Coronary artery (tissue), 2 donors: ENCODE measurements at regions not wholly inside any gene's neighbourhood (a gene's known extent, or its start where the extent isn't known, plus 50 kb on each side); places are given as distances from the start of the nearest gene placed in this dataset.
"Not testable (repeated sequence)": the region's sequence is repeated elsewhere in the genome, so short reads cannot be mapped to it uniquely, and the experiment has no call there.

Source experiments
- DNase-seq: peaks from one replicate; pipeline ENCODE4 v3.0.0-alpha.2; 2017; ENCODE audit warnings: low spot score
- H3K27ac ChIP-seq, 2 donors: fragments of 200-600 bp; sonication (generic); one replicate each; pipeline ENCODE4 v1.5.1; 2016 to 2019
- H3K4me3 ChIP-seq: fragments of 200-600 bp; sonication (generic); 2 replicates; pipeline ENCODE4 v1.5.1; 2016; ENCODE audit warnings: mild to moderate bottlenecking, moderate library complexity
- TF ChIP-seq, protein P1 (sequence below): fragments of 200-600 bp; sonication (generic); IDR thresholded peaks from one replicate; pipeline ENCODE4 v1.5.1; 2019; ENCODE audit warnings: antibody characterized with exemption

DNA sequence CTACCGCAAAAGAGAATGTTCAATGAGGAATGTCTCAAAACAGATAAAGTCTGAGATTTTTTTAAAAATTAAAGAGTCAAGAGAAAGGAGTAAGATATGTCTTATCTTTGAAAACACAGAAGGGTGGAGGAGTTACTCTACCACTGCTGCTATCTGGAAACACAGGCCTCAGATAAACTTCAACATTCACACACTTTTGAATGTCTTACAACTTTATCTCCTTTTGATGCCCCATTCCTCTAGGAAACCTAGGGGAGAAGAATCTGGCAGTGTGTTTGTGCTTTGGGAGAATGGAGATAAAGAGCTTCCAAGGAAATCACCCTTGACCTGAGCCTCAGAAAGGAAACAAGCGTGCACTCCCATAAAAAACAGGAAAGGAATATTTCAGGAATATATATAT lies 468.2 kb downstream of the PLOD2 start:
- DNase-seq: no peak
- TF ChIP-seq, protein P1, sequence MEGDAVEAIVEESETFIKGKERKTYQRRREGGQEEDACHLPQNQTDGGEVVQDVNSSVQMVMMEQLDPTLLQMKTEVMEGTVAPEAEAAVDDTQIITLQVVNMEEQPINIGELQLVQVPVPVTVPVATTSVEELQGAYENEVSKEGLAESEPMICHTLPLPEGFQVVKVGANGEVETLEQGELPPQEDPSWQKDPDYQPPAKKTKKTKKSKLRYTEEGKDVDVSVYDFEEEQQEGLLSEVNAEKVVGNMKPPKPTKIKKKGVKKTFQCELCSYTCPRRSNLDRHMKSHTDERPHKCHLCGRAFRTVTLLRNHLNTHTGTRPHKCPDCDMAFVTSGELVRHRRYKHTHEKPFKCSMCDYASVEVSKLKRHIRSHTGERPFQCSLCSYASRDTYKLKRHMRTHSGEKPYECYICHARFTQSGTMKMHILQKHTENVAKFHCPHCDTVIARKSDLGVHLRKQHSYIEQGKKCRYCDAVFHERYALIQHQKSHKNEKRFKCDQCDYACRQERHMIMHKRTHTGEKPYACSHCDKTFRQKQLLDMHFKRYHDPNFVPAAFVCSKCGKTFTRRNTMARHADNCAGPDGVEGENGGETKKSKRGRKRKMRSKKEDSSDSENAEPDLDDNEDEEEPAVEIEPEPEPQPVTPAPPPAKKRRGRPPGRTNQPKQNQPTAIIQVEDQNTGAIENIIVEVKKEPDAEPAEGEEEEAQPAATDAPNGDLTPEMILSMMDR: no peak
- Histone ChIP-seq H3K27ac (no peak overlapping the region), H3K4me3 (no peak overlapping the region)

DNA sequence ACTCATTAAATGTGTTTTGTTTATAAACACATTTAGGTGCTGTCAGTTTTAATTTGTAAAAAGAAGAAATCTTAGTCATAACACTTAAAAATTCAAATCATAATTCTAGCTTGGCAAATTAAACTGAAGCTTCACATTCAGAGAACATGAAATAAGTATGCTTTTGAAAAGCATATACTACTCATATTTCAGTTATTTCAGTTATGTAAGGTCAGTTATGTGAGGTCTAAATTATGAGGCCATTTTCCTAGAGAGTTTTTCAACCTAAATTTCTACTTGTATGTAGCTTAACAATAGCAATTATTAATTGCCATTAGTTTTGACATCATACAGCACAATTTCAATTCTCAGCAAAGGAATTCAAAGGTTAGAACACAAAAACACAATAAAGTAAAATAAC lies 465.0 kb downstream of the PLOD2 start:
- DNase-seq: no peak
- TF ChIP-seq, protein P1: no peak
- H3K27ac ChIP-seq: no peak overlapping the region
- no peak overlapping the region for H3K4me3 ChIP-seq

DNA sequence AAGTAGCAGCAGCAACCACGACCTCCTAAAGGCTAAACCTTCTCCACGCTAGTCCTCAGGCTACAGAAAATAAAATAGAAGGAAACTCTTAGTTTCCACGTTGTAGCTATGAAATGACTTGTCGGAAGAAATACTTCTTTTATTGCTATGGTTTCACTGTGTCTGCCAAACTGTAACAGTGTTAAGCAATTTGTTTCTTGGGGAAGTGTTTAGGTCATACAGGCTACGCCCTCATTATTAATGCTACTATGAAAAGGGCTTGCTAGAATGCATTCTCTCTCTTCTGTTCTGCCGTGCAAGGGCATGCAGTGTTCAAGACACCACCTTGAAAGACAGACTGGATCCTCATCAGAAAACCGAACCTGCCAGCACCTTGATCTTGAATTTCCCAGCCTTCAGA lies 462.7 kb downstream of the PLOD2 start:
- DNase-seq: no peak
- TF ChIP-seq, protein P1: no peak
- H3K27ac ChIP-seq: no peak overlapping the region
- H3K4me3 ChIP-seq: no peak overlapping the region

DNA sequence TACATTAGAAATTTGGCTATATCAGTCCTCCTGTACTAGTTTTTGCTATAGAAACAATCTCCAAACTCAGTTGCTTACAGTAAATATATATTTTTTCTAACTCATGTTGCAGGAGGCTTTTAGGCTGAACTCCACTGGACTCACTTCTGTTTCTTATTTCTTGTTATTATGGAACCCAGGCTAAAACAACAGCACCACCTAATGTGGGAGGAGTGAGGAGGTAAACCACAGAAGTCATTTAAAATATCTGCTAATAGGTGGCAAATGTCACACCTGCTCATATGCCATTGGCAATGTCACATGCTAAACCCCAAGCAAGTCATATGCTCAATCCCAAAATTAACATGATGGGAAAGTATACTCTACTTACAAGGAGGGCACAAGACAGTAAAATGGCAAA lies 462.2 kb downstream of the PLOD2 start:
- no peak for DNase-seq
- TF ChIP-seq, protein P1: no peak
- Histone ChIP-seq H3K27ac (no peak overlapping the region), H3K4me3 (no peak overlapping the region)

DNA sequence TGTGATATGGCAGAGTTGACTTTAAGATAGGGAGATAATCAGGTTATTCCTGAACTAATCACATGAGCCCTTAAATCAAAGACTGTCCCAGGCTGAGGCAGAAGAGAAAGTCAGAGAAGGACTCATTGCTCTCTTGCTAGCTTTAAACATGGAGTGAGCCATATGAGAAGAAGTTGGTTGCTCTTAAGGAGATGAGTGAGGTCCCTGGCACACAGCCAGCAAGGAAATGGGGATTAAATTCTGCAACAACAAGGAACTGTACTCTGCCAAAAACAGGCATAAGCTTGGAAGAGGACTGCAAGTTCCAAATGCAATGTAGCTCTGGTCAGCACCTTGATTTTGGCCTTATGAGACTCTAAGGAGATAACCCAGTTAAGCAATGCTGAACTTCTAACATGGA lies 457.0 kb downstream of the PLOD2 start:
- TF ChIP-seq, protein P1: no peak
- DNase-seq: no peak
- no peak overlapping the region for H3K4me3 ChIP-seq

DNA sequence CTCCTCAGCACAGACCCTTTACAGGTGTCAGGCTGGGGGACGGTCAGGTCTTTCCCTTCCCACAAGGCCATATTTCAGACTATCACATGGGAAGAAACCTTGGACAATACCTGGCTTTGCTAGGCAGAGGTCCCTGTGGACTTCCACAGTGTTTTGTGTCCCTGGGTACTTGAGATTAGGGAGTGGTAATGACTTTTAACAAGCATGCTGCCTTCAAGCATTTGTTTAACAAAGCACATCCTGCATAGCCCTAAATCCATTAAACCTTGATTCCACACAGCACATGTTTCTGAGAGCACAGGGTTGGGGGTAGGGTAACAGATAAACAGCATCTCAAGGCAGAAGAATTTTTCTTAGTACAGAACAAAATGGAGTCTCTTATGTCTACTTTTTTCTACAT lies 451.2 kb downstream of the PLOD2 start:
- H3K27ac ChIP-seq, H3K4me3 ChIP-seq, DNase-seq: not testable (repeated sequence)

More for the DNA sequence above, 457.0 kb downstream of the PLOD2 start:
- H3K27ac ChIP-seq: no peak overlapping the region

DNA sequence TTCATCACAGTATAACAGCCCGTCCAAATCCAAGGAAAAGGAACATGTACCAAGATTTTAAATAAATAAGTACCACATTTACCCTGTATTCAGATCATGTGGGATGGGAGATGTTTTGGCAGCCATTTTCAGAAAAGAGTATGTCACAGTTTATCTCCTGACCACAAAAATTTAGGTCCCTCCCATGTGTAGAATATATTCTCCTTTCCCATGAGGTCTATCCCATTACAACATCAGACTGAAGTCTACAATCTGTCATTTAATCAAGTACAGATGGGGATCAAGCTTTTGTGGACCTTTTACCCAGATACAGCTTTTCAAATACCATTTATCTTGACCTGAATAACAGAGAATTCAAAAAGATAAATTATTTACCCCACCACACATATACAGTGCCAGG lies 444.5 kb downstream of the PLOD2 start:
- Histone ChIP-seq H3K4me3 (no peak overlapping the region), H3K27ac (no peak overlapping the region)
- no peak for DNase-seq
- TF ChIP-seq, protein P1: no peak

DNA sequence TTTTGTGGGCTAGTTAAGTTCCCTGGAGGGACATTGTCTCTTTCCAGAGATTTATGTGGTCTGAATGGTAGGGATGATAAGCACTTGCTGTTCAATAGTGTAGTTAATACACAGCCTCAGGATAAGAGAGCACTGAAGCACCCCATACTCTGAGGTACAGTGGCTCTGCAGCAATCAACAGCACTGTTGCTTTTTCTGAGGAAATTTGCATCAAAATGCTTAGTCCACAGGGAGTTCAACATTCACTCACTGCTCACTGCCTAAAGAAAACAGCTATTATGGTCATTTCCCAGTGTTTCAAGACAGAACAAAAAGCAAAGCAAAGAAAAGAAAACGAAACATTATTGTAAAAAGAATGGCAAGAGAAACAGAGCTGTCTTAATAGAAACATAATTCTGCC lies 441.9 kb downstream of the PLOD2 start:
- DNase-seq: no peak
- Histone ChIP-seq H3K27ac (no peak overlapping the region), H3K4me3 (no peak overlapping the region)
- TF ChIP-seq, protein P1: no peak
